ENCODE measurements at regions not wholly inside any gene's neighbourhood (a gene's known extent, or its start where the extent isn't known, plus 50 kb on each side); places are given as distances from the start of the nearest gene placed in this dataset.
"Not testable (repeated sequence)": the region's sequence is repeated elsewhere in the genome, so short reads cannot be mapped to it uniquely, and the experiment has no call there.

DNA sequence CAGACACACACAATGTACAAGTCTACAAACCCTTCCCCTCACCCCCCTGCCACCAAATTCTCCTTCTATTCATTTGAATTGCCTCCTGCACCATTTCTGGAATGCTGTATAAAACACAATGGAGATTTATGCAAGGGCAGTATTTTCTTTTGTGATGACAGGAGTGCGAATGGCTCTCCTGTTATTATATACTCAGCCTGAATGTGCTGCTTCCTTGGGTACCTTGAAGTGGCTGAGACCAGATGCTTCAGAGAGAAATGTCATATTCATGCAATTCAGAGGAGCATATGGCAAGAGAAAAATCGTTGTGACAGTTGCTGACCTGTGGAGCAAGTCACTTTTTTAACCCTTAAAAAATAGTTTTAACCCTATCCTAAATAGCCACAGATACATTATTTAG, 468.0 kb upstream of the WWC1 start:
- DNase-seq (no peak), ATAC-seq (no peak)
- intact Hi-C loops (cut with DNase I), result no loop called here

DNA sequence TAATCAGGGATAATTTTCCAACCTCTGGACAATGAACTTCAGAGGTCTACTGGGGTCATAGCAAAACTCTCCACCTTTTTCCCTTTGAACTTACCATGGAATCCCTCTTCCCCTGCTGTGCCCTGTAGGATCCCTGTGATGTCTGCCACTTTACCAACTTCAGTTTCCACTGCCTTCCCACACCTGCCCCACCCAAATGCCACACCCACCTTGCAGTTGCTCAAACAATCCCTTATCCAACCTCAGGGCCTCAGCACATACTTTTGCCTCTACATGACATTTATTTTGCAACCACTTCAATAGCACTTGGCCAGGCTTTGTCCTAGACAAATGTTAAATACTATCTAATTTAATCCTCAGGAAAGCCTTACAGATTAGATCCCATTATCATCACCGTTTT, 463.7 kb upstream of the WWC1 start:
- no peak for DNase-seq

GRCh38 chr5:167831754-167832504, 459.5 kb upstream of the WWC1 start:
- intact Hi-C loops (cut with DNase I), result no loop called here
- ATAC-seq, result no peak
- no peak for DNase-seq

More for the DNA sequence above, 463.7 kb upstream of the WWC1 start:
- intact Hi-C loops (cut with DNase I), result no loop called here
- ATAC-seq, result no peak

- no peak for ATAC-seq
- intact Hi-C loops (cut with DNase I), result no loop called here
- DNase-seq, result no peak
Observed at GRCh38 chr5:167832609-167833008, 458.8 kb upstream of the WWC1 start.

DNA sequence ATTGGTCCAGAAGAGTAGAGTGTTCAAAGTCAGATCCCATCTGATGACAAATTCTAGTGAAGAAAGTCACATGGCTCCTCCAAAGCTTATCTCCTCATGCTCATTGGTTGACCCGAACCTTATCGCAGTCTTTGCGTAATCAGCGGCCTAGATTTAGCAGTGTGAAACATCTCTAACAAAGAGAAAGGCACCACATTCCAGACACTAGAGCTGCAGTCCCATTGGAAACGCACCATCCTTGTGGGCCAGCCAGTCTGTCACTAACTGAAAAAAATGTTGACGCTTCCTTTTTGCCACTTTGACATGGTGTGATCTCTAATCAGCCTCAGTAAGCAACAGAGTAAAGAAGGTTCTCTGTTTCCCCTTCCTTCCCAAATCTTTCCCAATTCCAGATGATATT, 458.0 kb upstream of the WWC1 start:
- no peak for ATAC-seq

GRCh38 chr5:167835146-167835545, 456.3 kb upstream of the WWC1 start:
- DNase-seq (no peak), ATAC-seq (no peak)
- intact Hi-C loops (cut with DNase I), result no loop called here

More for the DNA sequence above, 458.0 kb upstream of the WWC1 start:
- intact Hi-C loops (cut with DNase I), result no loop called here
- no peak for DNase-seq

DNA sequence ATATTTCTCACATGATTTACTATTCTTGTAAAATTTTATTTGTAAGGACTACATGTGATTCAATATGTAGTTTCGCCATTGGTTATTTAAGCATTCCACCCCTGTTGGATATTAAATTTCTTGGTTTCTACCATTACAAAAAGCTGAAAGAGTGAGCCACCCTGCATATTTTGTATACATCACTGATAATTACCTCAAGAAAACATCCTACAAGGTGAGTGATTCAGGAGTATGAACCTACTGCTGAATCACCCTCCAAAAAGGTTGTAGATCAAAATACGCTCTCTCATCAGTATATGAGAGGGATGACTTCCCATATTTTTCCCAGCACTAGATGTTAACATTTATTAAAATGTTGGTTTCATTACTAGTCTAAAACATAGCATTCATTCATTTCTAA, 454.3 kb upstream of the WWC1 start:
- intact Hi-C loops (cut with DNase I), result no loop called here
- ATAC-seq, result no peak
- DNase-seq, result no peak

DNA sequence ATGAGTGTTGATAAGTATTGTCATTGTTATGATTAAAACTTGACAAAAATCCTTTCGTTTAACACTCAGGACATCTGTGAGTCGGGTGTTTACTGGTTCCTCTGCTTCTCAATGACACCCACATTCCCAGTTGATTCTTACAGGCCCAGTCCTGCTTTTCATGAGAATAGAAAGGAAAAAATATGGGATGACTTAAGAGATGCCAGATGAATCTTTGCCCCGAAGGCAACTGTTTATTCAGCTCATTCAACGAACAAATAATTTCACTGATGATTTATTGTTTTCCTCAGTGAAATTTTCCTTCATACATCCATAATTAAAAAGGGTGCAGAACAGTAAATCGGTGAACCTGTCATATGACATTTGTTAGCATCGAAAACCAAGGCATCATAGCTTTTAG, 452.4 kb upstream of the WWC1 start:
- DNase-seq (no peak), ATAC-seq (no peak)
- intact Hi-C loops (cut with DNase I), result no loop called here

DNA sequence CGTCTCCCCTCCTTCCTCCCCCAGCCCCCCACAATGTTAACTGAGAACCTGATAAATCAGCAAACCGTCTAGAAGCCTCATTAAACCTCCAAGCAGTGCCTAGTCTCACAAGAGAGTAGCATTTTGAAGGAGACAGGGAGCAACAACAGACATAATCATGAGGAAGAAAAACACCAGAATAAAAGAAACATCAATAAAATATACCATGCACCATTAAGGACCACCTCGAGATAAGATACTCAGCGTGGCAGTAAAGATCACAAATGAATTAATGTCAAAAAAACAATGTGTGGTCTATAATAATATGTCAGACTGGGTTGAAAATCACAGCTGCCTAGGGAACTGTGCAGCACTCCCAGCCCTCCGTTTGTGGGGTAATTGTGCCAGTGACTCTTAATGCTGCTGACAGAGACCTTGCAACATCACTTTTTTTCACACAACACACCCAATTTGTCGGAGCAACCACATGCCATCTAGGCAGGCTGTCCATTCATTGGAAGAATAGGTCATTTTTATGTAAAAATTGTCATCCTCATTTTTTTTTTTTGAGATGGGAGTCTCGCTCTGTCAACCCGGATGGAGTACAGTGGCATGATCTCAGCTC, 450.8 kb upstream of the WWC1 start:
- DNase-seq, result no peak
- no peak for ATAC-seq
- intact Hi-C loops (cut with DNase I), result no loop called here

GRCh38 chr5:167843881-167844572, 447.4 kb upstream of the WWC1 start:
- ATAC-seq (no peak), DNase-seq (no peak)
- intact Hi-C loops (cut with DNase I), result no loop called here

DNA sequence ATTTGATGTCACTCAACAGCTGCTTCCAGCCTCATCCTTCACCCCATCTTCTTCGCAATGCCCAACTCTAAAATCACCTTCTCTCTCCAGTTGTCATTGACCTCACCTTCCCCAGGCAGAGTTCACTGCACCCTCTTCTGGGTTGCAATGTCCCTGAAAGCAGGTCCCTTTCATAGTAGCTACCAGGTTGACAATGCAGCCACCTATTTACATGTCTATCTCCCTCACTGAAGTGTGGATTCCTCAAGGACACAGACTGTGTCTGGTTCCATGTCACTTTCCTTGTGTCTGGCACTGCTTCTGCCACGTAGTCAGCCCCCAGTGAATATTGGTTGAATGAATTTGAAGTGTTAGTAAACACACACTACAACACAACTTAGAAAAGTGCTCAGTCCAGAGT, 445.5 kb upstream of the WWC1 start:
- intact Hi-C loops (cut with DNase I), result no loop called here
- ATAC-seq, result no peak
- DNase-seq, result no peak

GRCh38 chr5:167849874-167850273, 441.6 kb upstream of the WWC1 start:
- no peak for ATAC-seq
- no peak for DNase-seq
- intact Hi-C loops (cut with DNase I), result no loop called here

- ATAC-seq, result no peak
- intact Hi-C loops (cut with DNase I), result no loop called here
- no peak for DNase-seq
Observed at GRCh38 chr5:167850911-167851310, 440.5 kb upstream of the WWC1 start.

- no peak for DNase-seq
- ATAC-seq, result no peak
- intact Hi-C loops (cut with DNase I), result no loop called here
Observed at GRCh38 chr5:167851416-167851815, 440.0 kb upstream of the WWC1 start.

GRCh38 chr5:167852515-167852914, 438.9 kb upstream of the WWC1 start:
- DNase-seq (no peak), ATAC-seq (no peak)
- intact Hi-C loops (cut with DNase I), result no loop called here

DNA sequence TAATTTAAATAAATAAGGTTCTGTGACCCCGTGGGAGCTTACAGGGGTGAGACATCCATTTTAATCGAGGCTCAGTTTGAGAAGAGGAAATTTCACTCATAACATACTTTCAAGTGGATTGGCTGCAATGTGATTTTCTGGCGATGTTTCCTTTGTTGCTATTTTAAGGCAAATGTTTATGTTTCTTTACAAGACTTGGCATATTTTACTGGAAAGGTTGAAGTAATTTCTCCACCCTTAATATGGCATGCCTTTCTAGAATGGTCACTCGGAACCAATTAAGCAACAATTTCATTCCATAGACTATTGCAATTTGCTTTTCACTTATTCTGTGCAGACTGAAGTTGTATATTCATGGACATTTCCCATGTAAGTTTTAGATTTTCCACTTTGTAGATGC, 438.0 kb upstream of the WWC1 start:
- ATAC-seq (no peak), DNase-seq (no peak)
- intact Hi-C loops (cut with DNase I), result no loop called here

- ATAC-seq, result no peak
- no peak for DNase-seq
- intact Hi-C loops (cut with DNase I), result no loop called here
Observed at GRCh38 chr5:167855818-167856217, 435.6 kb upstream of the WWC1 start.

- intact Hi-C loops (cut with DNase I), result no loop called here
- DNase-seq, result no peak
- ATAC-seq, result no peak
Observed at GRCh38 chr5:167857321-167857720, 434.1 kb upstream of the WWC1 start.

- intact Hi-C loops (cut with DNase I); DNase-seq; ATAC-seq: not testable (repeated sequence)
Observed at GRCh38 chr5:167858186-167858855, 433.1 kb upstream of the WWC1 start.

All from left cardiac atrium (tissue), 4 donors.